Thyroid gland (tissue), 4 donors: ENCODE measurements at regions not wholly inside any gene's neighbourhood (a gene's known extent, or its start where the extent isn't known, plus 50 kb on each side); places are given as distances from the start of the nearest gene placed in this dataset.

Experiments used
- POLR2A ChIP-seq, 2 donors: fragments of 450-650 bp; IDR thresholded peaks; one replicate each; pipeline ENCODE4 v1.6.1; 2017; ENCODE audit warnings: antibody characterized with exemption in 2 of 2, mild to moderate bottlenecking in 2 of 2, moderate library complexity in 1 of 2
- TF ChIP-seq, protein P1 (sequence below), 6 experiments: fragments of 200-600 bp in 3 of 6; fragments of 450-650 bp in 3 of 6; sonication (generic) in 3 of 6; IDR thresholded peaks; one replicate each; pipeline ENCODE4 v1.5.1; 2016 to 2019; ENCODE audit warnings: antibody characterized with exemption in 6 of 6, mild to moderate bottlenecking in 2 of 6, inconsistent platforms in 1 of 6, moderate library complexity in 1 of 6

DNA sequence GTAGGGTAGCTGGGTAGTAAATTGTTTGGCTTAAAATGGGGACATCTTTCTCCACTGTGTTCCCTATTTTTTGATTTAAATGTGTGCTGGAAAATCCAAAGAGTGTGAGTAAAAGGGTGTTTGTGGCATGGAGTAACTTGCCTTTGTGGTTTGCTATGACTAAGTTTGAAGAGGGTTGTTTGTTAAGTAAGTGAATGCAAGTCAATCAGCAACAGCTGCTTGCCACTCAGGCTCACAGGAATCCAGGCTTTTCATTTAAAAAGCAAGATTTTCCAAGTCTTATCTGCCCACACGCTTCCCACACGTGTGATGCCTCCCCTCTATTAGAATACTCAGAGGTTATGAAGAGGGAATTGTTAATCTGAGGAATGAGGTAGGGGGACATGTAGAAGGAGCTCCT, 847.7 kb upstream of the RBFOX1 start:
- TF ChIP-seq, protein P1, sequence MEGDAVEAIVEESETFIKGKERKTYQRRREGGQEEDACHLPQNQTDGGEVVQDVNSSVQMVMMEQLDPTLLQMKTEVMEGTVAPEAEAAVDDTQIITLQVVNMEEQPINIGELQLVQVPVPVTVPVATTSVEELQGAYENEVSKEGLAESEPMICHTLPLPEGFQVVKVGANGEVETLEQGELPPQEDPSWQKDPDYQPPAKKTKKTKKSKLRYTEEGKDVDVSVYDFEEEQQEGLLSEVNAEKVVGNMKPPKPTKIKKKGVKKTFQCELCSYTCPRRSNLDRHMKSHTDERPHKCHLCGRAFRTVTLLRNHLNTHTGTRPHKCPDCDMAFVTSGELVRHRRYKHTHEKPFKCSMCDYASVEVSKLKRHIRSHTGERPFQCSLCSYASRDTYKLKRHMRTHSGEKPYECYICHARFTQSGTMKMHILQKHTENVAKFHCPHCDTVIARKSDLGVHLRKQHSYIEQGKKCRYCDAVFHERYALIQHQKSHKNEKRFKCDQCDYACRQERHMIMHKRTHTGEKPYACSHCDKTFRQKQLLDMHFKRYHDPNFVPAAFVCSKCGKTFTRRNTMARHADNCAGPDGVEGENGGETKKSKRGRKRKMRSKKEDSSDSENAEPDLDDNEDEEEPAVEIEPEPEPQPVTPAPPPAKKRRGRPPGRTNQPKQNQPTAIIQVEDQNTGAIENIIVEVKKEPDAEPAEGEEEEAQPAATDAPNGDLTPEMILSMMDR (IDR thresholded peaks at IDR 0.05), result no peak
- TF ChIP-seq POLR2A (IDR thresholded peaks at IDR 0.05), result no peak
